ENCODE measurements at regions not wholly inside any gene's neighbourhood (a gene's known extent, or its start where the extent isn't known, plus 50 kb on each side); places are given as distances from the start of the nearest gene placed in this dataset.

- WGBS (ENCODE audit: low lambda C conversion rate): 41% methylated on average over 7 of the region's 7 CpGs
- Histone ChIP-seq H3K79me2 (ENCODE audit: insufficient read depth, low read length) (no peaks in the 10 kb centered on the region), H3K36me3 (replicated peaks in 1 of 2; ENCODE audit: control insufficient read depth in 1 of 2, insufficient read depth in 2 of 2, low read length in 2 of 2) (no peaks in the 10 kb centered on the region), H3K27ac (ENCODE audit: extremely low read length, insufficient read depth, low read length) (no peak overlapping the region), H3K9ac (ENCODE audit: insufficient read depth, low read depth, low read length) (no peak overlapping the region), H3K4me3 (replicated peaks in 1 of 3; ENCODE audit: insufficient read depth in 1 of 3, low read depth in 2 of 3, low read length in 3 of 3) (no peak overlapping the region), H3K9me3 (ENCODE audit: low read length) (peaks cover 44% of the 10 kb centered on the region), H3K4me2 (ENCODE audit: low read depth, low read length) (no peak overlapping the region), H4K20me1 (ENCODE audit: insufficient read depth, low read length) (no peaks in the 10 kb centered on the region), H3K4me1 (ENCODE audit: insufficient read depth, low read length) (no peaks in the 10 kb centered on the region), H3K27me3 (ENCODE audit: control insufficient read depth in 1 of 2, insufficient read depth in 2 of 2, low read length in 2 of 2) (no peaks in the 10 kb centered on the region), H2AFZ (ENCODE audit: low read length) (no peak overlapping the region)
- FAIRE-seq (no peak), ATAC-seq (no peak), DNase-seq (ENCODE audit: low spot score) (no peak)
- in situ Hi-C loops (cut with HindIII; ENCODE audit: extremely low pct_ligation_motif_present, low pct_unique_long_range_greater_than_20kb): no loop called here
- intact Hi-C loops (cut with micrococcal nuclease; ENCODE audit: unreplicated experiment): no loop called here
- ChIA-PET POLR2A (no interaction called here), CTCF (ENCODE audit: low intra/inter-chr PET ratio, low total read pairs) (no interaction called here)
- TF ChIP-seq GPN1 (CRISPR knock-in tag; IDR thresholded peaks at IDR 0.05; ENCODE audit: borderline replicate concordance) (no peak), ZNF432 (CRISPR knock-in tag; IDR thresholded peaks at IDR 0.05; ENCODE audit: borderline replicate concordance) (no peak), LBX2 (CRISPR knock-in tag; IDR thresholded peaks at IDR 0.05; ENCODE audit: borderline replicate concordance) (no peak), CCAR2 (optimal IDR thresholded peaks at IDR 0.05; ENCODE audit: low read depth, low read length) (no peak), RBAK (CRISPR knock-in tag; IDR thresholded peaks at IDR 0.05) (no peak), PBX2 (CRISPR knock-in tag; IDR thresholded peaks at IDR 0.05) (no peak), ZFP36 (IDR thresholded peaks at IDR 0.05; ENCODE audit: borderline replicate concordance, low read depth, low read length, partially characterized antibody) (no peak), ZMAT3 (CRISPR knock-in tag; conservative IDR thresholded peaks at IDR 0.05) (no peak), FIP1L1 (IDR thresholded peaks at IDR 0.05; ENCODE audit: borderline replicate concordance, insufficient read depth, low read depth, low read length) (no peak), POLR2AphosphoS5 (IDR thresholded peaks at IDR 0.05; ENCODE audit: low read depth, low read length) (no peak)
- TF ChIP-seq, protein P1, sequence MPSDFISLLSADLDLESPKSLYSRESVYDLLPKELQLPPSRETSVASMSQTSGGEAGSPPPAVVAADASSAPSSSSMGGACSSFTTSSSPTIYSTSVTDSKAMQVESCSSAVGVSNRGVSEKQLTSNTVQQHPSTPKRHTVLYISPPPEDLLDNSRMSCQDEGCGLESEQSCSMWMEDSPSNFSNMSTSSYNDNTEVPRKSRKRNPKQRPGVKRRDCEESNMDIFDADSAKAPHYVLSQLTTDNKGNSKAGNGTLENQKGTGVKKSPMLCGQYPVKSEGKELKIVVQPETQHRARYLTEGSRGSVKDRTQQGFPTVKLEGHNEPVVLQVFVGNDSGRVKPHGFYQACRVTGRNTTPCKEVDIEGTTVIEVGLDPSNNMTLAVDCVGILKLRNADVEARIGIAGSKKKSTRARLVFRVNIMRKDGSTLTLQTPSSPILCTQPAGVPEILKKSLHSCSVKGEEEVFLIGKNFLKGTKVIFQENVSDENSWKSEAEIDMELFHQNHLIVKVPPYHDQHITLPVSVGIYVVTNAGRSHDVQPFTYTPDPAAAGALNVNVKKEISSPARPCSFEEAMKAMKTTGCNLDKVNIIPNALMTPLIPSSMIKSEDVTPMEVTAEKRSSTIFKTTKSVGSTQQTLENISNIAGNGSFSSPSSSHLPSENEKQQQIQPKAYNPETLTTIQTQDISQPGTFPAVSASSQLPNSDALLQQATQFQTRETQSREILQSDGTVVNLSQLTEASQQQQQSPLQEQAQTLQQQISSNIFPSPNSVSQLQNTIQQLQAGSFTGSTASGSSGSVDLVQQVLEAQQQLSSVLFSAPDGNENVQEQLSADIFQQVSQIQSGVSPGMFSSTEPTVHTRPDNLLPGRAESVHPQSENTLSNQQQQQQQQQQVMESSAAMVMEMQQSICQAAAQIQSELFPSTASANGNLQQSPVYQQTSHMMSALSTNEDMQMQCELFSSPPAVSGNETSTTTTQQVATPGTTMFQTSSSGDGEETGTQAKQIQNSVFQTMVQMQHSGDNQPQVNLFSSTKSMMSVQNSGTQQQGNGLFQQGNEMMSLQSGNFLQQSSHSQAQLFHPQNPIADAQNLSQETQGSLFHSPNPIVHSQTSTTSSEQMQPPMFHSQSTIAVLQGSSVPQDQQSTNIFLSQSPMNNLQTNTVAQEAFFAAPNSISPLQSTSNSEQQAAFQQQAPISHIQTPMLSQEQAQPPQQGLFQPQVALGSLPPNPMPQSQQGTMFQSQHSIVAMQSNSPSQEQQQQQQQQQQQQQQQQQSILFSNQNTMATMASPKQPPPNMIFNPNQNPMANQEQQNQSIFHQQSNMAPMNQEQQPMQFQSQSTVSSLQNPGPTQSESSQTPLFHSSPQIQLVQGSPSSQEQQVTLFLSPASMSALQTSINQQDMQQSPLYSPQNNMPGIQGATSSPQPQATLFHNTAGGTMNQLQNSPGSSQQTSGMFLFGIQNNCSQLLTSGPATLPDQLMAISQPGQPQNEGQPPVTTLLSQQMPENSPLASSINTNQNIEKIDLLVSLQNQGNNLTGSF (CRISPR knock-in tag; IDR thresholded peaks at IDR 0.05): no peak
- BruUV-seq (replicated peaks): no TSS peak
Observed at GRCh38 chr2:5846881-5847280, 154.7 kb downstream of the SOX11 start.

Data from HepG2 (cell line).